GM12874 (cell line): ENCODE measurements at regions not wholly inside any gene's neighbourhood (a gene's known extent, or its start where the extent isn't known, plus 50 kb on each side); places are given as distances from the start of the nearest gene placed in this dataset.

Source experiments
- TF ChIP-seq, protein P1 (sequence below): IDR thresholded peaks from 2 replicates; pipeline ENCODE4 v1.5.1; 2011; ENCODE audit warnings: low read depth, mild to moderate bottlenecking, control low read depth, low read length, moderate library complexity; ENCODE audit not compliant: insufficient read depth

DNA sequence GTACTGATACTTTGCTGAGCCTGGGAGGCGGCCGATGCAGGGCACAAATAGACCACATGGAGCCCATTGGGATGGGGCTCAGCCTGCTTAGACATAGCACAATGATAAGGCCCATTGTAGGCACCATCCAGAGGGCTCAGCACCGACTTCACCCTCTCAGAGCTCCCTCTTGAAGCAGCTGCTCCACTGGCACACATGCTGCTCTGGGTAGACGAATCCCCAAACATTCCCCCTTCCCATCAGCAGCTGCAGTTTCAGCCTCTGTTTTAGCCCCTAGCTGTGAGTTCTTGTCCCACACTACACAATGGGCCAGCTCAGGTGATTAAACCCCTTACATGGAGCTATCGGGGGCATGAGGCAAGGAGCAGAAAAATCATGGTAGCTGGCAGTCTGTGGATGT, 174.1 kb downstream of the RGS9 start:
- TF ChIP-seq, protein P1, sequence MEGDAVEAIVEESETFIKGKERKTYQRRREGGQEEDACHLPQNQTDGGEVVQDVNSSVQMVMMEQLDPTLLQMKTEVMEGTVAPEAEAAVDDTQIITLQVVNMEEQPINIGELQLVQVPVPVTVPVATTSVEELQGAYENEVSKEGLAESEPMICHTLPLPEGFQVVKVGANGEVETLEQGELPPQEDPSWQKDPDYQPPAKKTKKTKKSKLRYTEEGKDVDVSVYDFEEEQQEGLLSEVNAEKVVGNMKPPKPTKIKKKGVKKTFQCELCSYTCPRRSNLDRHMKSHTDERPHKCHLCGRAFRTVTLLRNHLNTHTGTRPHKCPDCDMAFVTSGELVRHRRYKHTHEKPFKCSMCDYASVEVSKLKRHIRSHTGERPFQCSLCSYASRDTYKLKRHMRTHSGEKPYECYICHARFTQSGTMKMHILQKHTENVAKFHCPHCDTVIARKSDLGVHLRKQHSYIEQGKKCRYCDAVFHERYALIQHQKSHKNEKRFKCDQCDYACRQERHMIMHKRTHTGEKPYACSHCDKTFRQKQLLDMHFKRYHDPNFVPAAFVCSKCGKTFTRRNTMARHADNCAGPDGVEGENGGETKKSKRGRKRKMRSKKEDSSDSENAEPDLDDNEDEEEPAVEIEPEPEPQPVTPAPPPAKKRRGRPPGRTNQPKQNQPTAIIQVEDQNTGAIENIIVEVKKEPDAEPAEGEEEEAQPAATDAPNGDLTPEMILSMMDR: no peak

DNA sequence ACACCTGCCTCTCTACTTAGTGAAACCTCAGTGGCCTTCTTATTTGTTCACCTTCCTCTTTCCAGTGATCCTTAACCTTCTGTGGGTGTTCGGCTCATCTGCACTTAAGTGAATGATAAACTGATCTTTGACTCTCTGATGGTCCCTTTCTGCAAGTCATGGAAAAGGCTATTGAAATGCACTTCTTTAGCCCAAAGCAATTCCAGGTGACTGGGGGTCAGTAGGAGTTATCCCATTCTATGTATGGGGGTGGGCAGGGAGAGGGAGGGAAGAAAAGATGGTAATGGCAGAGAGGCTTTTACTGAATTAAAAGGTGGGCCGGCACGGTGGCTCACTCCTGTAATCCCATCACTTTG, 170.8 kb downstream of the RGS9 start:
- TF ChIP-seq, protein P1: no peak

DNA sequence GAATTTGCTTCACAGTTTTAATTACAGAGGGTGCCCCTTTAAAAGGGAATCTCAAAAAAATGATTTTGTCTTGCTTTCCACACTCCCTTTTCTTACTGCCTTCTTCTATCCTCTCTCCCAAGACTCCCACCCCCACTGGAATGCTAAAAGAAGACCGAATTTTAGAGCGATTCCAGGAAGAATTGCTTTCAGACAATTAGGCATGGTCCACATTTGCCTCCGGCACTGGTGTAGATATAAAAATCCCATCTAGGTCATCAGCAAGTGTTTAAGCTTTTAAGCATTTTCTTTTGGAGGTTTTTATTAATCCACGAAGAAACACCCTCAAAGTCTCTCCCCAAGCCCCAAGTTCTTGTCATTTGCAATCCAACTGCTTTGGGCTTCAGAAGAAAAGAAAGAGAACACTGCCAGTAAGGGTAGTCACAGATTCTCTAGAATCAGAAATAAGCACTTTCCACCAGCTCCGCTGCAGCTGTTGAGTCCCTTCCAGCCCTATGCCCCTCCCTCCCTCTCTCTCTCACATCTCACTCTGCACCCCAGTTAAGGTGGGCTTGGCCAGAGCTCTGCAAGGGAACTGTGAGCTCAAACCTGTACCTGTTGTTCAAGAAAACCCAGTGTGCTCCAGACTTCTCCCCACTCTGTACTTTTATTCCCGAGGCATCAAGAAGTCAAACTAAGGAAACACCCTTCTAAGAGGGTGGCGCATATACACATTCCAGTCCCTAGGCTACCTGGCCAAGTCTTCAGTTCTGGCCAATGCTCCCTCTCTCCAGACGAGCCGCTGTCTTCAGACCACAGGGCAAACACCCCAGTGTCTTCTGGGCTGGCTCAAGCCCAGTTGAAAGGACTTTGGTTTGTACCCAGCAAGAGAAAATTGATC, 170.2 kb downstream of the RGS9 start:
- TF ChIP-seq, protein P1: no peak

DNA sequence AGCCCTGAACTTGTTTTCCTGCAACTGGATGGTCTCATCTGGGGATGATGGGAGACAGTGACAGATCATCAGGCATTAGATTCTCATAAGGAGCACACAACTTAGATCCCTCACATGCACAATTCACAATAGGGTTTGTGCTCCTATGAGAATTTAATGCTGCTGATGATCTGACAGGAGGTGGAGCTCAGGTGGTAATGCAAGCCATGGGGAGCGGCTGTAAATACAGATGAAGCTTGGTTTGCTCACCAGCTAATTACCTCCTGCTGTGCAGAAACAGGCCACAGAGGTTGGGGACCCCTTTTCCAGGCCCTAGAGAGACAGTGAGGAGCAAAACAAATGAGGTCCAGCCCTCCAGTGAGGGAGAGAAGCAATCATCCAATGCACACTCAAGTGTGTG, 168.6 kb downstream of the RGS9 start:
- TF ChIP-seq, protein P1: no peak

DNA sequence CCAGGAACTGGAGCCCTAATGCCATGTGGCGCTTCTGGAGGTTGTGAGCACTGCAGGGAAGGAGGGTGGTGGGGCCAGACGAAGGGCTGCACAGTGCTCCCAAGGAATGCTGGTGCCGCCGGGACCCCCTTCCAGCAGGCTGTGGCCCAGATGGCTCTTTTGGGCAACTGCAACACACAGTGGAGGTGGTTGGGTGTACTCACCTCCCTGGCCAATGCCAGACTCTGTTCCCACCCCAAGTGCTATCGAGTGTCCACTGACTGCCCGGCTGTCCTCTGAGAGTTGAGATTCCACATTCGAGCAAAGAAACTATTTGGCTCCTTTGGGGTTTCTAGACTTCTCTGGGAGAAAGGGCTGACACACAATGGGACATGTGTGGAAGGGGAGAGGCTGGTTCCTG, 167.9 kb downstream of the RGS9 start:
- TF ChIP-seq, protein P1: no peak

DNA sequence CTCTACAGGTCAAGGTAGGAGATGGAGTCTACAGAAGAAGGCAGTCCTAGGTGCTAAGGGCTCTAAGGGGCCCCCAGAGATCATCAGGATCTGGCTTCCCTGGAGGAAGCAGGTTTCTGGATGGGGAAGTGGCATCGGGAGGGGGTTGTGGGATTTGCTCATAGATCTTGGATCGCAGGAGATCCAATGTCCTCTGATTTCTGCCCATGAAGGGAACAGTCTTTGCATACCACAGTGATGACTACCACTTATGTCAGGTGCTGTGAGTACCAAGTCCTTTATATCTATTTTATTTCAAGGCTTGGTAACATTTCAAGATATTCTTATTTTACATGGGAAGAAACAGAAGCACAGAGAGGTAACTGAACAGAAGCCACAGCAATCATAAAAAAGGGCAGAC, 164.0 kb downstream of the RGS9 start:
- TF ChIP-seq, protein P1: no peak

DNA sequence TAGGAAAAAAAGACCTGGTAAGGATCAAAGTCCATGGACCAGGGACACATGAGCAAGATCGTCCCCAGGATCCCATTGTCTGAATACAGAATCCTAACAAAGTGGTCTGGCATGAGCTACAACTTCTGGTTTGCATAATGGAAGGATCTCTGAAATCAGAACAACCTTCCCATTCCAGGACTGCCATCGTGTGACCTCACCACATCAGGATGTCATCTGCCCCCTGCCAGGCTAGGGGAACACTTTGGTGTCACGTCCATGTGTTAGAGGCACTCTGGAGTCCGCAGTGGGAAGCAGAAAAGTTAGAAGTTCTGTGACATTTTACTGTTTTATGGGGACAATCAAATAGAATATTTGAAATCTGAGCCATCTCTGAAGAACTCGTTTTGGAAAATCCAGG, 160.7 kb downstream of the RGS9 start:
- TF ChIP-seq, protein P1: no peak
